HG02642 (cell line): ENCODE measurements at regions not wholly inside any gene's neighbourhood (a gene's known extent, or its start where the extent isn't known, plus 50 kb on each side); places are given as distances from the start of the nearest gene placed in this dataset.
A peak's percentile ranks its signal among the peaks of the same experiment; 100 is the strongest.

Experiments used
- ATAC-seq: cut with Tn5 transposase; IDR thresholded peaks from one replicate; pipeline ENCODE4 v1.9.1; 2021; ENCODE audit warnings: mild to moderate bottlenecking; ENCODE audit not compliant: unreplicated experiment, poor library complexity

GRCh38 chr6:152897807-152898399 is 84.9 kb downstream of the FBXO5 start:
- ATAC-seq, result peak; percentile 100

DNA sequence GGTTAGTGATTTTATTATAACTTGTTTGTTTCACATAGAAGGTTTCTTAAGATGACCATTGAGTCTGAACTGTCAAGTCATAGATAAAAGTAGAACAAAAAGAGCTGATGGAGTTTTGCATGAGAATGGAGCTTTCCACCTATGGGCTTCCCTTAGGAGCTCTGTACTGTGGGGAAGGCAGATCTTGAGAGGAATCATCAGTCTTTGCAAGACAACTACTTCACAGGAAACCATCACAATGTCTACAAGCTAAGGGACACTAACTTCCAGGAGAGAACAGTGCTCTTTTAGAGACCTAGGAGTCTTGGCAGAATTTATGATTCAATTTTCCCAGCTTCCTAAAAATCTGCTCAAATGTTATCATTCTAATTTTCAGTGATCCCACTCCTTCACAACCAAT is 78.2 kb downstream of the FBXO5 start:
- no peak for ATAC-seq

DNA sequence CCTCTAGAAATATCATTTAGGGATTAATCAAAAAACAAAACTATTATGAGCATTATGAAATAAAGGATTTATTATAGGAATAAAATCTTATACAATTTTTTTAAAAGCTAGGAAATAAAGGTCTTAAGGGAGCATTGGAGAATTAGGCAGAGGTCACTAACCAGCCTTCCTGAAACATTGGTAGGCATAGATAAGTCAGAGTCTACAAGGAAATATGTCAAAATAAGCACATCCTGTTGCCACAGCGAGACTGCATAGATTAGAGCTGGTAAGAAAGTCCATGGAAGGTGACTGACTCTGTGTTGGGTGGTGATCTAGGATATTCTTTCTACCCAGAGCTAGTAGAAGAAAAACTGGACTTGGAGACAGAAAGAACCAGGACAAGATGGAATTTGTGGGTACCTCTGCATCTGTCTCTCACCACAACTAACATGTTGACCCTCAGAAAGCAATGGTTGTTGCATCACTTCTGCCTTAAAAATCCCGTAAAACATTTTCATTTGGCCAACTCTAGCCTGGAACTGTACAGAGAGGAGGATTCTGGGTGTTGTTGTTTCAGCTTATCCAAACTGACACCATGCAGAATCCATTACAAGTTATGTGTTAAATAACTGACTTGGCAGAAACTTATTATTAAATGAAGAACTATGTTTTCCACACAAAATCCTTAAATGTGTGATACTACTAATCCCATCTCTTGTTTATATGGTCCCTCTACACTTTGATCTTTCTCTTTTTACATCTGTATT is 77.1 kb downstream of the FBXO5 start:
- no peak for ATAC-seq

DNA sequence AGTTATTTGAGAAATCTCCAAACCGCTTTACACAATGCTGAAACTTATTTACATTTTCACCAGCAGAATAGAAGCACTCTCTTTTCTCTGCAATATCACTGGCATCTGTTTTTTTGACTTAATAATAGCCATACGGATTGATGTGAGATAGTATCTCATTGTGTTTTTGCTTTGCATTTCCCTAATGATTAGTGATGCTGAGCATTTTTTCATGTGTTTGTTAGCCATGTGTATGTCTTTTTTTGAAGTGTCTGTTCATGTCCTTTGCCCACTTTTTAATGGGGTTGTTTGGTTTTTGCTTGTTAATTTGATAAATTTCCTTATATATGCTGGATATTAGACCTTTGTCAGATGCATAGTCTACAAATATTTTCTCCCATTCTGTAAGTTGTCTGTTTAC is 73.6 kb downstream of the FBXO5 start:
- ATAC-seq, result no peak

DNA sequence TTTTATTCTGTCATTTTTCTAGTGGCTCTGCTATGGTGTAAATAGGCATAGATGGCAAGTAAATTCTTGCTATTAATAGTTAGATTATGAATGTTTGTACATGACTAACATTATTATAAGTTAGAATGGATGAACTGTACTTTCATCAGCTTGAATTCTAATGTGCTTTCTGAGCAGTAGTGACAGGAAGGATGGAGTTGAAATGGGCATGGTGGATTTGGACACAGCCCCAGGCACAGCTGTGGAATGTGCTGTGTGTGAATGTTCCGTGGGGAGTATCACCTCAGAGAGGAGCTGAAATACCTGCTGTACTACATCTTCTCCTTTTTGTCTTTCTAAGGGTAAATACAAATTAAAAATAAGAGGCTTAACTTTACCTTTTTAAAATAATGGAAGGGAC is 66.8 kb downstream of the FBXO5 start:
- ATAC-seq, result no peak

- ATAC-seq, result no peak
Measured at GRCh38 chr6:152918991-152919390, 63.9 kb downstream of the FBXO5 start.

GRCh38 chr6:152920016-152920415 is 62.8 kb downstream of the FBXO5 start:
- ATAC-seq, result no peak
